HG02970 (cell line): ENCODE measurements at regions not wholly inside any gene's neighbourhood (a gene's known extent, or its start where the extent isn't known, plus 50 kb on each side); places are given as distances from the start of the nearest gene placed in this dataset.
"Not testable (repeated sequence)": the region's sequence is repeated elsewhere in the genome, so short reads cannot be mapped to it uniquely, and the experiment has no call there.

Source experiments
- ATAC-seq: cut with Tn5 transposase; IDR thresholded peaks from one replicate; pipeline ENCODE4 v1.9.1; 2021; ENCODE audit warnings: mild to moderate bottlenecking, moderate library complexity, moderate number of reproducible peaks; ENCODE audit not compliant: unreplicated experiment, low FRiP score

DNA sequence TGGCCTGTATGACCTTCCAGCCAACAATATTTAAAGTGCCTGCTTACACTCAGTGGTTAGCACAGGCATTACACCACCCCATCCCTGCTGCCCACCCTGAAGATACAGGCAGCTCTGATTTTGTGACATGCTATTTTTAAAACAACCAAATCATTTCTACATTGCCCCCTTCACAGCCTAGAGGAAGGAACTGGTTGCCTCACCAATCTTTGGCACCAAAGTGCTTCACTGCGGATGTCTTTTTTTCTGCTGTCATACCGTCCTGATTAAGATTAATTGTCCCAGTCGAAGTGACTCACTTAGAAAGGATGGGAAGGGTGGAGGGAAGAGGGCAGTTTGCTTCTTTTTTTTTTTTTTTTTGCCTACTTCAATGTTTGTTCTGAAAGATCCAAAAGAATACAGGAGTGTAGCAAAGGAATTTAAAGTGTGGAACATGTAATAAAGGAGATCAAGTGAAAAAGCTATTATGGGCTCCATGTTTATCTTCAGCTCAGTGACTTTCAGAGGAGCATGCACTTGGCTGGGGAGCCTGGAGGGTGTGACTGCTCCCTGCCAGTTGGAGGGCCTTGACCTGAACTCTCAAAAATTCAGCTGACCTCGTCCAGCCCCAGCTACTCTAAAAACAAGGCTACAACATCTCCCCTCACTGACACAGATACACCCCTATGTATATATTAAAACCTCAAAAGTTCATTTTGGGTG is 501.1 kb upstream of the TNP1 start:
- no peak for ATAC-seq

DNA sequence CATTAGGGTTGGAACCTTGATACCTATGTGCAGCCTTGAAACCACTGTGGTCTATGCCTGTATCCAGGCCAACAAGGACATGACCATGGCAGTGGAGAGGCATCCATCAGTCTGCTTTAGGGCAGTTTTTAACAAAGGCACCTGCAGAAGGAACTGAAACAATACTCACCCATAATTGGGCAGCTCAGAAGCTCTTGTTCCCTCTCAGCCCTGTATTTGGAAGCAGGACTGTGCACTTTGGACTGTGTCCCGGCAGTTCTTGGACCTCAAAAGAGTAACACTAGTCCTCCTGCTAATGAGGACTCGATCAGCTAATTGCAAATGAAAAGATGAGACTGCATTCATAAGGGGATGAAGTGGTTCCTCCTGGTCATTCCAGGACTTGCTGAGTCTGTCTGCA is 500.2 kb upstream of the TNP1 start:
- ATAC-seq, result no peak

DNA sequence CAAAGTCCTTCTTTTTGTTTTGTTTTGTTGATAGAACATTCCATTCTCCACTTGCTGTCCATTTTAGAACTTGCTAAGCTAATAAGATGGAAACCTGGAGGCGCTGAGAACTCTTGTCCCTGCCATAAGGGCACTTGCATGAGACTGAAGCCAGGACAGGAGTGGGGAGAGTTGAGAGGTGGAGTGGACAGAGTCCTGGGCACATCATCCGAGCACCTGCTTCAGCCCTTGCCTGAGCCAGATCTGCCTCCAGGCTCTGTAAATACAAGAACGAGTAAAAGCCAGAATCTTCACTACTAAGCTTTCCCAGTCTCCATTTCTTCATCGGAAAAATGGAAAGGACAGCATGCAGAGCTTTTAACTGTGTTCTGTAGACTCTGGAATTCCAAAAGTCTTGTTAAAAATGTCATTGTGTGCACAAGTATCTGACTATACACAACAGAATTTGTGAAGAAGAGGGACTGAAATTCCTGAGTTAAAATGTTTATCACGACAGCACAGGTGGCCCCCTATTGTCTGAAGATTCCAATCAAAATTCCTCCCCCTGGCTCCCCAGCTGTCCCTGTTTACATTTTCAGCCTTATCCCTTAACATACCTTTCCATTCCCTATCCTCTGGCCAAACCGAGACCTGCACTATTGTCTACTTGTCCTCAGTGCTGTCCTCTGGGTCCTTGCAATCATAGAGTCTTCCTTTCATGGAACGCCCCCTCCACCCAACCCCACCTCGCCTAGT is 498.2 kb upstream of the TNP1 start:
- no peak for ATAC-seq

DNA sequence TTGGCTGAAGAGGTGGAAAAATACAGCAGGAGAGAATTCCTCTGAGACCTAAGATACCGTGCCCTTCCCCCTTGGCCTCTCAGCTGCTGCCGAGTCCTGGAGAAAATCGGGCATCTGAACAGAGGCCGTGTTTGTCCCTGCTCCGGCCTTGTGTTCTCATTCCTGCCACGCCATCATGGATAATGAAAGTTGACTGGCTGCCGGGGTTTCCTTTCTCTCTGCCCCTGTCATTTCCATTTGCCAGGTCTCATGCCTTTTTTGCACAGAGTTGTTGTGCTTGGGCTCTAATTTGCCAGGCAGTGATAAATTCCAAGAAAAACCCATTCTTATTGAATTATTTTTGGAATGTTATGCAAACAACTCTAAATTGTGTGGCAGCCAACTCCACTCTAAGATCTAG is 496.9 kb upstream of the TNP1 start:
- ATAC-seq, result no peak

DNA sequence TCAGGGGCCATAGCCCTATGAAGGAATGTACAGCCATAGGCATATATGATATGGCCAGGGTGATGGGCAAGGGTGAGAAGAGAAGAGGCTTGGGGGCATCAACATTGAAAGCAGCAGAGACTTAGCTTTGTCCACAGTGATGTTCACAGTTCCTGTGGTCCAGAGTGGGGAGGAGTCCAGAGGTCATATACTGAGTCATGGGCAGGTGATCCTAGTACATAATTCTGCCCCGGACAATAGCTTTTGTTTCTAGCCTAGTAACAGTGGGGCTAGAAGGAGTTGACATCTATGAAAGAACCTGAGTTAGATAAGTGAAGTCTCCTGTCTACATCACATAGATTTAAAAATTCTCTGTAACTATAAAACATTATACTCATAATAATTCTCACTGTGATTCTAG is 496.3 kb upstream of the TNP1 start:
- ATAC-seq, result no peak

DNA sequence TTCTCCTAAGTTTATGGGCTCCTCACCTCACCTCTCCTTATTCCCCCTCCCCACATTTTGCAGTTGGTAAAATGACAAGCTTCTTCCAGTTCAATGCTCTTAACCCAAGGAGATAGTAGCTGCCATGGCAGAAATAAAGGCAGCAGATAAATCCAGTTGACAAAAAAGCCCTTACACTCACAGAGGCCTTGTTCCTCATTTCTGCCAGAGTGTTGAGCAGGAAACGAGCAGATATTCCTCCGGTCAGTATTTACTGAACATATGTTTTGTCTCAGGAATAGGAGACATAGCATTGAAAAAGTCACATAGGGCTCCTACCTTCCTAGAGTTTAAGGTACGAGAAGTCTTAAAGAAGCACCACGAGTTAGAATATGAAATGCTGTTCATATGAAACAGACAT is 493.7 kb upstream of the TNP1 start:
- no peak for ATAC-seq

DNA sequence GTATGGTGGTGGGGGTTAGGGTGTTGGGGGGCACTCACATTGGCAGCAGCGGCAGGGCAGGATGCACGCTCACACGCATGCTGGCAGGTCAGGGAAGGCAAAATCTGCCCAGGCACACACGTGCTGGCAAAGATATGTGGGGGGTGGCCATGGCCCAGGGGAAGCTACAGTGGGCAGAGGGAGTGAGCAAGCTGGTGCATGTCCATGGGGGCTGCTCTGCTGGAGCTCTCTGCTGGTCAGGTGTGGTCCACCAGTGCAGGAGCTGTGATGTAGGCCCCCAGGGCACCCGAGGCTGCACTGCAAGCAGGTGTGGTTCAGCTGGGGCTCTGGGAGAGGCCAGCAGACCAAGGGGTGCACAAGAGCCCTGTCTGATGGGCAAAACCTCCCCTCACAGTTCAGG is 491.5 kb upstream of the TNP1 start:
- no peak for ATAC-seq

DNA sequence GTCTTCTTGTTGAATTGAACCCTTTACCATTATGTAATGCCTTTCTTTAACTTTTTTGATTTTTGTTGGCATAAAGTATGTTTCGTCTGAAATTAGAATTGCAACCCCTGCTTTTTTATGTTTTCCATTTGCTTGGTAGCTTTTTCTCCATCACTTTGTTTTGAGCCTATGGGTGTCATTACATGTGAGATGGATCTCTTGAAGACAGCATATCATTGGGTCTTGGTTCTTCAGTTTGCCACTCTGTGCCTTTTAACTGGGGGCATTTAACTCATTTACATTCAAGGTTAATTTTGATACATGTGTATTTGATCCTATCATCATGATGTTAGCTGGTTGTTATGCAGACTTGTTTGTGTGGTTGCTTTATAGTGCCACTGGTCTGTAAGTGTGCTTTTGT is 489.4 kb upstream of the TNP1 start:
- no peak for ATAC-seq

DNA sequence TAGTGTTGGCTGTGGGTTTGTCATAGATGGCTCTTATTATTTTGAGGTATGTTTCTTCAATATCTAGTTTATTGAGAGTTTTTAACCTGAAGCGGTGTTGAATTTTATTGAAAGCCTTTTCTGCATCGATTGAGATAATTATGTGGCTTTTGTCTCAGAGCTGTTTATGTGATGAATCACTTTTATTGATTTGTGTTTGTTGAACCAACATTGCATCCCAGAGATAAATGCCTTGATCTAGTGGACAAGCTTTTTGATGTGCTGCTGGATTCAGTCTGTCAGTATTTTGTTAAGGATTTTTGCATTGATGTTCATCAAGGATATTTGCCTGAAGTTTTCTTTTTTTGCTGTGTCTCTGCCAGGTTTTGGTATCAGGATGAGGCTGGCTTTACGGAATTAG is 487.8 kb upstream of the TNP1 start:
- ATAC-seq, result not testable (repeated sequence)

DNA sequence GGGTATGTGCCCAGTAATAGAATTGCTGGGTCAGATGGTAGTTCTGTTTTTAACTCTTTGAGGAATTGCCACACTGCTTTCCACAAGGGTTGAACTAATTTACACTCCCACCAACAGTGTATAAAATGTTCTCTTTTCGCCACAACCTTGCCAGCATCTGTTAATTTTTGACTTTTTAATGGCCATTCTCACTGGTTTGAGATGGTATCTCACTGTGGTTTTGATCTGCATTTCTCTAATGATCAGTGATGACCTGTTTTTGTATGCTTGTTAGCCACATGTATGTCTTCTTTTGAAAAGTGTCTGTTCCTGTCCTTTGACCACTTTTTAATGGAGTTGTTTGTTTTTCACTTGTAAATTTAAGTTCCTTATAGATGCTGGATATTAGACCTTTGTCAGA is 486.2 kb upstream of the TNP1 start:
- ATAC-seq, result not testable (repeated sequence)

DNA sequence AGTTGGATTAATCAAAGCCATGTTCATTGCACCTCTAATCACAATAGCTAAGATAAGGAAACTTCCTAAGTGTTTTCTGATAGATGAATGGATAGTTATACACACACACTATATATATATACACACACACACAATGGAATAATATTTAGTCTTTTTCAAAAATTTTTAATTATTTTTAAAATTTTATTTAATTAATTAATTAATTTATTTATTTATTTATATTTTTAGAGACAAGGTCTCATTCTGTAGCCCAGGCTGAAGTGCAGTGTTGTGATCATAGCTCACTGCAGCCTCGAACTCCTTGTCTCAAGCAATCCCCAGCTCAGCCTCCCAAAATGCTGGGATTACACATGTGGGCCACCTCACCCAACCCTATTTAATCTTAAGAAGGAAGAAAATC is 481.0 kb upstream of the TNP1 start:
- no peak for ATAC-seq

DNA sequence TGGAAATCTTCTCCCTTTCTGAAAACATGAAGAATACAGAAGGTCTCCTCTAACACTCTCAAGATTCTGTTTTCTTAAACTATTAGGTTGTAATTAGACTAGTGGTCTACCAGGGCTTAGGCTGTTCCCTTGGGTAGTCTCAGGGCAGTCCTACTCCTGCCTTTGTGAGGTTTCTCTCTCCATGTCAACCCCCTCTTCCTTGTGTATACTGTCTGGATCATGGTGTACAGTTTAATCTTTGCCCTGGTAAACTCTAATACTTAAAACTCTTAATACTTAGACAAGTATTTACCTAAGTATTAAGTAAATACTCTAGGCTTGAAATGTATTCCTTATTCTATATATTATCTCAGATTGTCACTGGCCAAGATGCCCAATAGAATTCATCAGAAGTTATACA is 480.3 kb upstream of the TNP1 start:
- no peak for ATAC-seq

DNA sequence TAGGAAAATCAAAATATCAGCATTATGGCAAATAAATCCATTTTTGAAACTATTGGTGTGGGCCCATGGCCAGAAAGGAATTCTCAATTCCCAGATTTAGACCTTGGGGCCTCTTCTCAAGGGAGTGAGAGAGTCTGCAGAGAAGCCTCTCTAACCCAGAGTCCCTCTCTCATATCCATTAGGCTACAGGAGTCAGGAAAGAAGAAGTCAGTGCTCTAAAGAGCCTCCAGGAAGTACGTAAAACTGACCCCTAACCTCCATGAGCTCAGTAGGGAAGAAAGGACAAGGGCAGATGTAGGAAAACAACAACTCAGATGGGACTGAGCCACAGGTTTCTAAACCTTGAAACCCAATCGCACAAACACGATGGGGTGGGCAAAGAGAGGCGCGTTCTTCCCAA is 479.9 kb upstream of the TNP1 start:
- ATAC-seq, result no peak

DNA sequence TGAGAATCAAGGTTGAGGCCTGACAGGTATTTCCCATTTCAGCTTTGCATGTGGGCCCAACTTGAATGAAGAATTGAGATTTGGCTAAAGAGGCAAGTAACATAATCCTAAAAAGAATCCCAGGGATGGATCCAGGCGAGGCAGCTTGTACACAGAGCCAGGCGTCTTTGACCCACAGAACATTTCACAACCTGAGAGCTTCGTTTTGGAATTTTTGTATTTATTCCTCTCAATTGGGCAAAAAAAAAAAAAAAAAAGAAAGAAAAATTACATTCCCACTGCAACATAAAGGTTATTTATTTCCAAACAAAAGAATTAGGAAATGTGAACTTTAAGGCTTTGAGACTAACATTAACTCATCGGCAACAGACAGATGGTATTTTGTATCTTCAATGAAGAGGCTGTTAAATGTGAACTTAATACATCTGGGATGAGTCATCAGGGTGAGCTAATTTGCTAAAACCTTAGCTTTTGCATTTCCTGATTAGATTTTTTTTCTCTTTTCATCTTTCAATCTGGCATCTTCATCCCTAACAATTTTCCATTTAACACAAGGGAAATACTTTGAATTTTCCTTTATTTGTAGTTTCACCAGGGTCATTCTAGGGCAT is 478.5 kb upstream of the TNP1 start:
- no peak for ATAC-seq

DNA sequence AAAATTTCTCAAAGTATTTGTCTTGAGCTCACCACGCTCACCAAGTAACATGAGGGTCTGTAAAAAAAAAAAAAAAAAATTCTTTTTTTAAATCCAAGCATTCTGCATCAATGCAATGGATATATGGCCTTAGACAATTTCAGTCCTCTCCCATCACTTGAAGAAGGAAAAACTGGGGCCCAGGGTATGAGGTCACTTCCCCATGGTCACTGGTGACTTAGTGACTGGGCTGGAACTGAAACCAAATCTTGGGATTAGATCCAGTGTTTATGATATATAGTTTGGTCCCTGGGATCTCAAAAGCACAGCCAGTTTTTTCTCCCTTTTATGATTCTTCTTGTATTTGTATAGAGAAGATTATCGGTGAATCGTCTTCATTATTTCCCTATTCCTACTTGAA is 477.9 kb upstream of the TNP1 start:
- no peak for ATAC-seq

DNA sequence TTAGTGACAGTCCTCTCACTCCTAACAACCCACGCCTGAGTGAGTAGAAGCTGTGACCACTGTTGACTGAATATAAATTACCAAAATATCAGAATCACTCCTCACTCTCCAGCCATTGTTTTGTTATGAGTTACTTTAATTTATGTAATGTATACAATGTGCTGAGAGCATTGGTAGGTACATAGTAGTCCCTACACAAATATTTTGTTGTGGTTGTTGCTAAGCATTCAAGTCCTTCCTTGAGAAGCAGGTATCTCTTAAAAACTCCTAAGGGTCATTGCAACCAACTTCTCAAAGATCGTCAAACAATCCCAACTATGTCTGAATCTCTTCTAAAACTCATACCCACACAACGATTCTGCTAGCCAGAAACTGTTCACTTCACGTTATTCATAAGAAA is 476.8 kb upstream of the TNP1 start:
- ATAC-seq, result no peak

DNA sequence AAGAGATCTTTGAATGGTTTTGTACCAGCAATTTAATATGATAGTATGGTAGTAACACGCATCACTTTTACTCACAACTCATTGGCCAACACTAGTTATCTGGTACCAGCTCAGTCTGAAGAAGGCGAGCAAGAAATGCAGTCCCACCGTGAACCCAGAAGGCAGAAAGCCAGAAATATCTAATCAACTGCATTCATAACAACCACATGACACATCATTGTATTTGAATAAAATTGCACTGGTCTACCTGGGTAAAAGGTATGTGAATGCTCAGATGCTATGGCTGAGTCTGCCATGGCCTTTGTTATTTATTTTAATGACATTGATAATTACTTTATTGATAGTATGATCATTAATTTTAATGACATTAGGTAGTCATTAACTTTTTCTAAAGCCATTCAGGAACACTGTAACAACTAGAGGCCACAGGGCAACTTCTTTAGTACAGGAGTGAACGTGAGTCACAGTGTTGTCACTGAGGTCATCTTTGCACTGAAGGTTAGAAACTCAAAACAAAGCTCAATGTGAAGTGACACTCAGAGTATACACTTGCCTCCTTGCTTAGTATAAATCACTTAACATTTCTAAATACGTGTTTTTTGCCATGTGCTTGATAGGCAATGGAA is 475.6 kb upstream of the TNP1 start:
- ATAC-seq, result no peak

DNA sequence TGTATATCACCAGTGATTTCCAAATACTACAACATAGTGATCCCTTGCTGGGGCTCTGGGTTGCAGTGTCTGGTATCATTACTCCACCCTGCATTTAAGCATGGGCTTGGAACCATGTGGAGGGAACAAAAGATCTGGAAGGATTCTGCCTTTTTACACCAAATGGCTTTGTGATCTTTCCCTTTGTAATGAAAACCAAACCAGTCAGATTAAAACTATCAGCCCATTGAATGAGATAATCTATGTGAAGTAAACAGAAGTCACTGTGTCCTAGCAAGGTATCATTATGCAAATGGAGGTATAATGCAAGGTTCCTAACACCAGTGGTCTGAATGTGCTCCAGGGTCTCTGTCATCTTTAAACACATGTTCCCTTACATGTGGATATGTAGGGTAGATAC is 474.7 kb upstream of the TNP1 start:
- no peak for ATAC-seq

DNA sequence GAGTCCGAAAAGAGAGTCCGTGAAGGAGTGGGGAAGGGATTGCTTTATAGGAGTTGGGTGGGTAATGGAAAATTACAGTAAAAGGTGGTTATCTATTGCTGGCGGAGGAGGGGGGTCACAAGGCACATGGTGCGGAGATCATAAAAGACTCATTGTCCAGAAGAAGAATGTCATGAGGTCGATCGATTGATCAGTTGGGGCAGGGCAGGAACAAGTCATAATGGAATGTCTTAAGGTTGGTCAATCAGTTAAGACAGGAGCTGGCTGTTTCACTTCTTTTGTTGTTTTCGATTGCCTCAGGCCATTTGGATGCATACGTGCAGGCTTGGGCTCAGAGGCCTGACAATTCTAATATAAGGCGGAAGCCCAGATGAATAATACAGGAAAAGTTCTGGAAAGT is 473.0 kb upstream of the TNP1 start:
- no peak for ATAC-seq

DNA sequence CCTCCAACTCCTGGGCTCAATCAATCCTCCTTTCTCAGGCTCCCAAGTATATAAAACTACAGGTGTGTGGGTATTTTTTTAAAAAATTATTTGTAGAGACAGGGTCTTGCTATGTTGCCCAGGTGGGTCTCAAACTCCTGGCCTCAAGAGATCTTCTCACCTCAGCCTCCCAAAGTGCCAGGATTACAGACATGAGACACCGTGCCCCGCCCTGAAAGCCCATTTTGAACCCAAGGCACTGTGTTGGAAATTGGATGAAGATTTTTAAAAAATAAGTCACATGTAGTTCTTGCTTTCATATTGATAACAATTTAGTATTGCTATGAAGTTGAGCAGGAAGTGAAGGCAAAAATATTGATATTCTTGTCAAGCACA is 472.5 kb upstream of the TNP1 start:
- no peak for ATAC-seq

DNA sequence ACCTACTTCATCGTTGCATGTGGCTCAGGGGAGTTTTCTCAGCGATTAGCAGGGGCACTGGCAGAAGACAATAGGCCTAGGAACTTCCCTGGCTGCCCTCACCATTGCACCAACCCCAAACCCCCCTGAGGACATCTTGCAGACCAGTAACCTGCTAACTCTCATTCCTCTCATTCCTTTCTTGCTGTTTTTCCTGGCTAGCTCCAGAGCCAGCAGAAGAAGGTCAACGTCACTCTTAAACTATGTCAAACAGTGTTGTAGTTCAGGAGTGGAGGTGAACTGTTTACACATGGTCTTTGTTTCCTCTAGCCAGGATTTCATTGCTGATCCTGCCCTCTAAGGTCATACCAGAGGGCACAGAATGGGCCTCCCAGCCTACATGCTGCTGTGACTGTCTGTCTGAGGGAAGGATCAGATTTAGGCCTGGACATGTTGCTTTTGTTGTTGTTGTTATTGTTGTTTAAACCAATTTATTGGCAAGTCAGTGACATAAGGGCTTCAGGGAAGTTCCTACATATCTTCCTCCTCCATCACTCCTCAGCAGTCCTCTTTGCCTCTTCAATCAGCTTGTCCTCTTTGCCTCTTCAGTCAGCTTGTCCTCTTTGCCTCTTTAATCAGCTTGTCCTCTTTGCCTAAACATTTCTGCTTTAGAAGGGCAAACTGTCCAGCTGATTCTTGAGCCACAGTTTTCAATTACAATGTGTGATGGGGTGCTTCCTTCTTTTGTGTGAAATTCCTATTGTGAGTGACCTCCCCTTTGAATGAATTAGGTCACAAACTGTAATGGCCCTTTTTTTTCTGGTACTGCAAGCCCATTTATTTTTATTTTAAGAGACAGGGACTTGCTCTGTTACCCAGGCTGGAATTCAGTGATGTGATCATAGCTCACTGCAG is 471.9 kb upstream of the TNP1 start:
- ATAC-seq, result no peak
